Mesothelial cell of epicardium (in vitro differentiated cells): ENCODE measurements at regions not wholly inside any gene's neighbourhood (a gene's known extent, or its start where the extent isn't known, plus 50 kb on each side); places are given as distances from the start of the nearest gene placed in this dataset.

Experiments used
- DNase-seq, 2 experiments: peaks; one replicate each; pipeline ENCODE4 v3.0.0; 2021; ENCODE audit warnings: low spot score in 2 of 2; ENCODE audit not compliant: unreplicated experiment in 2 of 2
- H3K27ac Mint-ChIP-seq: 2 replicates; pipeline ENCODE4 v1.8.0; 2021; ENCODE audit warnings: mixed read lengths
- H3K27me3 Mint-ChIP-seq: 2 replicates; pipeline ENCODE4 v1.8.0; 2021; ENCODE audit warnings: low read depth, mixed read lengths
- H3K36me3 Mint-ChIP-seq: 2 replicates; pipeline ENCODE4 v1.8.0; 2021; ENCODE audit warnings: mixed read lengths
- H3K4me1 Mint-ChIP-seq: 2 replicates; pipeline ENCODE4 v1.8.0; 2021; ENCODE audit warnings: mixed read lengths
- H3K4me3 Mint-ChIP-seq: 2 replicates; pipeline ENCODE4 v1.8.0; 2021; ENCODE audit warnings: mild to moderate bottlenecking, moderate library complexity, mixed read lengths
- H3K9me3 Mint-ChIP-seq: 2 replicates; pipeline ENCODE4 v1.8.0; 2021; ENCODE audit warnings: mixed read lengths
- CTCF ChIP-seq: fragments of 200-600 bp; sonication (generic); IDR thresholded peaks from one replicate; pipeline ENCODE4 v1.5.0; 2021; ENCODE audit warnings: antibody characterized with exemption; ENCODE audit not compliant: unreplicated experiment

GRCh38 chr10:81127931-81128330 is 590.2 kb downstream of the SH2D4B start:
- no peak overlapping the region for H3K27ac Mint-ChIP-seq
- TF ChIP-seq CTCF = no peak
- DNase-seq = no peak

DNA sequence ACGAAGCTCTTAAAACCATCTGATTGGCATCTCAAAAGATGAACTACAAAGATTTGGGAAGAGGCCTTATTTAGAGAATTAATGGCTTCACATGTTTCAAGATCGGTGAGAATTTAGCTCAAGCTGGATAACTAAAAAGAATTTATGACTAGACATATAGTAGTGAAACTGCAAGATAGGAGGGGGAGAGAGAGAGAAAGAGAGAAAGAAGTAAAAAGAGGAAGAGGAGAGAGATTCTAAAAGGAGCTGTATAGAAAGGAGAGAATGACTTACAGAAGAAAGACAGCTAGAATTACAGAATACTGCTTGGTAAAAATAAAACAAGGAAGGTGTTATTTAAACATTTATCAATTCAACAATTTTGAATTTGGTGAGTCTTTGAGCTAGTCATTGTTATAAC is 592.3 kb downstream of the SH2D4B start:
- H3K27ac Mint-ChIP-seq = no peak overlapping the region
- no peak overlapping the region for H3K4me3 Mint-ChIP-seq
- no peaks in the 10 kb centered on the region for H3K36me3 Mint-ChIP-seq
- DNase-seq = no peak
- H3K27me3 Mint-ChIP-seq = peaks cover 6% of the 10 kb centered on the region
- no peak for TF ChIP-seq CTCF
- H3K4me1 Mint-ChIP-seq = no peaks in the 10 kb centered on the region
- no peaks in the 10 kb centered on the region for H3K9me3 Mint-ChIP-seq

More at GRCh38 chr10:81127931-81128330, 590.2 kb downstream of the SH2D4B start:
- Mint-ChIP-seq H3K4me3 (no peak overlapping the region), H3K9me3 (no peaks in the 10 kb centered on the region), H3K4me1 (no peaks in the 10 kb centered on the region), H3K27me3 (peaks cover 6% of the 10 kb centered on the region), H3K36me3 (no peaks in the 10 kb centered on the region)

GRCh38 chr10:81135851-81136250 is 598.1 kb downstream of the SH2D4B start:
- no peak for DNase-seq
- Mint-ChIP-seq H3K9me3 (peaks cover 15% of the 10 kb centered on the region), H3K4me3 (no peak overlapping the region), H3K27ac (no peak overlapping the region), H3K27me3 (peaks cover 6% of the 10 kb centered on the region), H3K4me1 (no peaks in the 10 kb centered on the region), H3K36me3 (no peaks in the 10 kb centered on the region)
- TF ChIP-seq CTCF = no peak

GRCh38 chr10:81136261-81136660 is 598.6 kb downstream of the SH2D4B start:
- H3K27ac Mint-ChIP-seq = no peak overlapping the region
- H3K4me1 Mint-ChIP-seq = no peaks in the 10 kb centered on the region
- TF ChIP-seq CTCF = no peak
- peaks cover 15% of the 10 kb centered on the region for H3K9me3 Mint-ChIP-seq
- peaks cover 4% of the 10 kb centered on the region for H3K27me3 Mint-ChIP-seq
- H3K36me3 Mint-ChIP-seq = no peaks in the 10 kb centered on the region
- H3K4me3 Mint-ChIP-seq = no peak overlapping the region
- no peak for DNase-seq

DNA sequence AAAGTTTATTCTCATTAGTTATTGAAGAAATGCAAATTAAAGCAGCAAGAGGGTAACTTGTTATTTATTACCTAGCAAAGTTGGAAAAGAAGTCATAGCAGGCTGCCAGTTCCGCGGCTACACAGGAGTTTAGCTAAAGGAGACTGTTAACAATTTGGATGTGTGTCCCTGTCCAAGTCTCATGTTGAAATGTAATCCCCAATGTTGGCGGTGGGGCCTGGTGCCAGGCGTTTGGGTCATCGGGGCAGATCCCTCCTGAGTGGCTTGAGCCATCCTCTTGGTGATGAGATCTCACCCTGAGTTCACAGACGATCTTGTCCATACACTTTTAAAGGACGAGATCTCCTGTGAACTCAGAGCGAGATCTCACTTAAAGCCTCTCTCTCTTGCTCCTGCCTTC is 608.3 kb downstream of the SH2D4B start:
- no peaks in the 10 kb centered on the region for H3K4me1 Mint-ChIP-seq
- no peak overlapping the region for H3K27ac Mint-ChIP-seq
- H3K4me3 Mint-ChIP-seq = no peak overlapping the region
- no peaks in the 10 kb centered on the region for H3K9me3 Mint-ChIP-seq
- no peaks in the 10 kb centered on the region for H3K27me3 Mint-ChIP-seq
- no peak for DNase-seq
- H3K36me3 Mint-ChIP-seq = no peaks in the 10 kb centered on the region
- TF ChIP-seq CTCF = no peak

- TF ChIP-seq CTCF = no peak
- H3K27ac Mint-ChIP-seq = no peak overlapping the region
- DNase-seq = no peak
- H3K9me3 Mint-ChIP-seq = no peaks in the 10 kb centered on the region
- no peaks in the 10 kb centered on the region for H3K36me3 Mint-ChIP-seq
- no peaks in the 10 kb centered on the region for H3K4me1 Mint-ChIP-seq
- H3K27me3 Mint-ChIP-seq = no peaks in the 10 kb centered on the region
- H3K4me3 Mint-ChIP-seq = no peak overlapping the region
Measured at GRCh38 chr10:81146436-81146835, 608.7 kb downstream of the SH2D4B start.
